Inflammatory macrophage treated with lipopolysaccharide for 4 hours (primary cell): ENCODE measurements at regions not wholly inside any gene's neighbourhood (a gene's known extent, or its start where the extent isn't known, plus 50 kb on each side); places are given as distances from the start of the nearest gene placed in this dataset.
"Not testable (repeated sequence)": the region's sequence is repeated elsewhere in the genome, so short reads cannot be mapped to it uniquely, and the experiment has no call there.

Source experiments
- DNase-seq: peaks from one replicate; pipeline ENCODE4 v3.0.0-alpha.2; 2020

GRCh38 chr3:187795207-187795960 is 50.1 kb upstream of the BCL6 start:
- no peak for DNase-seq

- DNase-seq = peak; percentile 28
Observed at GRCh38 chr3:187798126-187798525, 52.9 kb upstream of the BCL6 start.

GRCh38 chr3:187798531-187799530 is 53.6 kb upstream of the BCL6 start:
- no peak for DNase-seq

- no peak for DNase-seq
Observed at GRCh38 chr3:187799942-187800641, 54.8 kb upstream of the BCL6 start.

GRCh38 chr3:187801152-187801551 is 55.9 kb upstream of the BCL6 start:
- no peak for DNase-seq

GRCh38 chr3:187802203-187802927 is 57.1 kb upstream of the BCL6 start:
- DNase-seq = no peak

GRCh38 chr3:187802928-187803259 is 57.6 kb upstream of the BCL6 start:
- no peak for DNase-seq

- no peak for DNase-seq
Observed at GRCh38 chr3:187804120-187804744, 59.0 kb upstream of the BCL6 start.

- no peak for DNase-seq
Observed at GRCh38 chr3:187804745-187805121, 59.5 kb upstream of the BCL6 start.

GRCh38 chr3:187805774-187806173 is 60.5 kb upstream of the BCL6 start:
- DNase-seq = no peak

- DNase-seq = no peak
Observed at GRCh38 chr3:187807086-187807862, 62.0 kb upstream of the BCL6 start.

GRCh38 chr3:187808527-187808895 is 63.2 kb upstream of the BCL6 start:
- DNase-seq = no peak

- DNase-seq = no peak
Observed at GRCh38 chr3:187809612-187809991, 64.3 kb upstream of the BCL6 start.

- no peak for DNase-seq
Observed at GRCh38 chr3:187810021-187810446, 64.8 kb upstream of the BCL6 start.

- peak; percentile 98 for DNase-seq
Observed at GRCh38 chr3:187811585-187812250, 66.5 kb upstream of the BCL6 start.

- DNase-seq = peak; percentile 88
Observed at GRCh38 chr3:187812496-187812895, 67.2 kb upstream of the BCL6 start.

GRCh38 chr3:187813198-187813597 is 67.9 kb upstream of the BCL6 start:
- DNase-seq = no peak

GRCh38 chr3:187817766-187818165 is 72.5 kb upstream of the BCL6 start:
- not testable (repeated sequence) for DNase-seq

- DNase-seq = no peak
Observed at GRCh38 chr3:187821616-187822317, 76.5 kb upstream of the BCL6 start.

- DNase-seq = no peak
Observed at GRCh38 chr3:187822402-187822801, 77.1 kb upstream of the BCL6 start.
